Suprapubic skin (tissue), 4 donors: ENCODE measurements at regions not wholly inside any gene's neighbourhood (a gene's known extent, or its start where the extent isn't known, plus 50 kb on each side); places are given as distances from the start of the nearest gene placed in this dataset.

Experiments used
- EP300 ChIP-seq: sonication (generic); formaldehyde crosslinking; IDR thresholded peaks from one replicate; pipeline ENCODE4 v1.6.1; 2017; ENCODE audit warnings: antibody characterized with exemption
- POLR2AphosphoS5 ChIP-seq, 3 donors: sonication (generic); formaldehyde crosslinking; IDR thresholded peaks; one replicate each; pipeline ENCODE4 v1.6.1; 2017; ENCODE audit warnings: antibody characterized with exemption in 3 of 3
- TF ChIP-seq, protein P1 (sequence below), 2 donors: fragments of 200-600 bp in 1 of 2; fragments of 450-650 bp in 1 of 2; sonication (generic) in 1 of 2; IDR thresholded peaks; one replicate each; pipeline ENCODE4 v1.5.1; 2016 to 2019; ENCODE audit warnings: antibody characterized with exemption in 2 of 2, mild to moderate bottlenecking in 1 of 2, moderate library complexity in 1 of 2

DNA sequence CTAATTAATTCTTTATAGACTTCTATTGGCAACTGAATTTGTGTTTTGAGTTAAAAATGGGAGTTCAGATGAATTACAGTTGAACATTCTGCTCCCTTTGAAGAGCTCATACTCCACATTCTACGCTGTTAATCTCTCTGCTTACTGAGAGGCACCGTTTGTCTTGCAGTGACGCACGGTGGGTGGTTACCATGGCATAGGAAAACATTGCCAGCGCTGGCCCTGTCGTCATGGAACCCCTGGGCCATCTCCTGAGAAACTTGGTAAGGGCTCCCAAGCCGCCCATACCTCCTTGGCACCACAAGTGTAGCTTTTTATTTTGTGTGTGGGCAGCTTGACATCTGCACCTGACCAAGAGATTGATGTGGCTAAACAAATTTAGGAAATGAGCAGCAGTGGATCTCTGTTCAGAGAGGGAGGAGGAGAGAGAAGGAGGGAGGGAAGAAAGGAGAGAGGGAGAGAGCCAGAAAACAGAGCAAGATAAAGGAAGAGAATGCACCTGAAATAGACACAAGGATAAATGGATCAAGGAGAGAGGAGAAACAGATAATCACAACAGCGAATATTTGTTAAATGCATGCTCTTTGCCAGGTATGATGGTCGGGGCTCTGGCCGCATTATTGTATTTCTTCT is 398.5 kb downstream of the HAPSTR1 start:
- TF ChIP-seq, protein P1, sequence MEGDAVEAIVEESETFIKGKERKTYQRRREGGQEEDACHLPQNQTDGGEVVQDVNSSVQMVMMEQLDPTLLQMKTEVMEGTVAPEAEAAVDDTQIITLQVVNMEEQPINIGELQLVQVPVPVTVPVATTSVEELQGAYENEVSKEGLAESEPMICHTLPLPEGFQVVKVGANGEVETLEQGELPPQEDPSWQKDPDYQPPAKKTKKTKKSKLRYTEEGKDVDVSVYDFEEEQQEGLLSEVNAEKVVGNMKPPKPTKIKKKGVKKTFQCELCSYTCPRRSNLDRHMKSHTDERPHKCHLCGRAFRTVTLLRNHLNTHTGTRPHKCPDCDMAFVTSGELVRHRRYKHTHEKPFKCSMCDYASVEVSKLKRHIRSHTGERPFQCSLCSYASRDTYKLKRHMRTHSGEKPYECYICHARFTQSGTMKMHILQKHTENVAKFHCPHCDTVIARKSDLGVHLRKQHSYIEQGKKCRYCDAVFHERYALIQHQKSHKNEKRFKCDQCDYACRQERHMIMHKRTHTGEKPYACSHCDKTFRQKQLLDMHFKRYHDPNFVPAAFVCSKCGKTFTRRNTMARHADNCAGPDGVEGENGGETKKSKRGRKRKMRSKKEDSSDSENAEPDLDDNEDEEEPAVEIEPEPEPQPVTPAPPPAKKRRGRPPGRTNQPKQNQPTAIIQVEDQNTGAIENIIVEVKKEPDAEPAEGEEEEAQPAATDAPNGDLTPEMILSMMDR (IDR thresholded peaks at IDR 0.05) = no peak
- peak; percentile 25 for TF ChIP-seq EP300
- no peak for TF ChIP-seq POLR2AphosphoS5 (IDR thresholded peaks at IDR 0.05)
